PFSK-1 (cell line): ENCODE measurements at regions not wholly inside any gene's neighbourhood (a gene's known extent, or its start where the extent isn't known, plus 50 kb on each side); places are given as distances from the start of the nearest gene placed in this dataset.

Source experiments
- FOXP2 ChIP-seq: optimal IDR thresholded peaks from 2 replicates; pipeline ENCODE3; 2011; ENCODE audit warnings: borderline replicate concordance, control low read depth, inconsistent platforms; ENCODE audit not compliant: insufficient read depth; ENCODE audit errors: extremely low read length, extremely low read depth
- POLR2AphosphoS5 ChIP-seq: IDR thresholded peaks from 2 replicates; pipeline ENCODE4 v1.6.1; 2012; ENCODE audit warnings: low read depth, mild to moderate bottlenecking, control low read depth, low read length, moderate library complexity
- REST ChIP-seq, 2 experiments: IDR thresholded peaks; 2 replicates each; pipeline versions ENCODE4 v1.6.1 to v1.8.0; 2011 to 2012; ENCODE audit warnings: low read depth in 2 of 2, low read length in 2 of 2, control low read depth in 1 of 2, inconsistent platforms in 1 of 2, mild to moderate bottlenecking in 1 of 2, moderate library complexity in 1 of 2; ENCODE audit not compliant: insufficient read depth in 1 of 2
- SIN3A ChIP-seq: IDR thresholded peaks from 2 replicates; pipeline ENCODE4 v1.6.1; 2012; ENCODE audit warnings: mild to moderate bottlenecking, low read length, moderate library complexity, borderline replicate concordance; ENCODE audit not compliant: insufficient read depth
- TAF1 ChIP-seq: IDR thresholded peaks from 2 replicates; pipeline ENCODE4 v1.6.1; 2012; ENCODE audit warnings: low read length, control low read depth, borderline replicate concordance; ENCODE audit not compliant: insufficient read depth

- TF ChIP-seq SIN3A (no peak), REST (IDR thresholded peaks at IDR 0.05; ENCODE audit: insufficient read depth in 1 of 2, low read depth in 2 of 2, low read length in 2 of 2) (no peak), FOXP2 (no peak), TAF1 (no peak), POLR2AphosphoS5 (no peak)
Observed at GRCh38 chr5:118531276-118531675, 457.1 kb downstream of the DTWD2 start.

- no peak for TF ChIP-seq POLR2AphosphoS5
- no peak for TF ChIP-seq FOXP2
- no peak for TF ChIP-seq SIN3A
- TF ChIP-seq REST (IDR thresholded peaks at IDR 0.05; ENCODE audit: insufficient read depth in 1 of 2, low read depth in 2 of 2, low read length in 2 of 2) = no peak
- no peak for TF ChIP-seq TAF1
Observed at GRCh38 chr5:118529361-118530144, 458.8 kb downstream of the DTWD2 start.

DNA sequence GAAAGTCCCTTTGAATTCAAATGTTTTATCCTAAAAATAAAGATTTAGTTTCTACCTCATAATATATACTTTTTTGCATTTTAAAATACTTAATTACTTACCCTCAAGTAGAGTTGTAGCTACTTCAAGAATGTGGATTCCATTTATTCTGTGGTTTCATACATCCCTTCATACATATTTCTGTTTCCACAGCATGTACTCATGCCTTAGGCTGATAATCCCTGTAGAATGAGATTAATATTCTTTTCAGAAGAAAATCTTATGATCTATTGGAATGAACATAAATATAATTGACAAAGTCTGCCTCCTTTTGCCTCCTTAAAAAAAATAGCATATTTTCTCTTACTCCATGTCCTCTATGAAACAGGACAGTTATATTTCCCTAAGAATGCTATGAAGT lies 465.7 kb downstream of the DTWD2 start:
- TF ChIP-seq POLR2AphosphoS5 (no peak), SIN3A (no peak), FOXP2 (no peak), TAF1 (no peak), REST (IDR thresholded peaks at IDR 0.05; ENCODE audit: insufficient read depth in 1 of 2, low read depth in 2 of 2, low read length in 2 of 2) (no peak)

DNA sequence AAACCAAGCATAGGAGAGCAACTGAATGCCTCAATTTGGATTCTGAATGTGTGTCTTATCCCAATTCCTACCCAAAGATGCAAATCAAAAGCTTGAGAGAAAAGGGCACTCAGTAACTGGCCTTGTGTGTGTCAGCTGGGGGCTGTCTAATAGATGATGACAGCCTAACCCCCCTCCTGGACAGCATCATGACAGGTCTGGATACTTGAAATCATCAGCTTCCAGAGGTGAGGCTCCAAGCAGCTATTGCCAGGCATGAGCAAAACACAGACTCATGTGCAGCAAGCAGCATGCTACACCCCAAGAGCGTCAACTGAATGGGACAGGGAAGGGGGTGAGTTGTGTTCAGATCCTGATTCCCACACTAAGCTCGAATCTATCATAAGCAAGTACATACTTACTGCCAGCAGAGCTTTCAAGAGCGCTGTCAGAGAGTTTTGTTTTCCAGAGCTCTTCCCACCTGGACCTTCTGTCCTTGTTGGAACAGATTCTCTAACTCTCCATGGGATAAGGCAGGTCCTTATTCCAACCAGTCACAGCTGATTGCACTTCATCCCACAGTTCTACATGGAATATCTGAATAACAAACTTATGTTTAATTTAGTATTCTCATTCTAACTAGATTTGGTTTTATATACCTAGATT lies 467.5 kb downstream of the DTWD2 start:
- TF ChIP-seq FOXP2 (no peak), SIN3A (no peak), REST (IDR thresholded peaks at IDR 0.05; ENCODE audit: insufficient read depth in 1 of 2, low read depth in 2 of 2, low read length in 2 of 2) (no peak), POLR2AphosphoS5 (no peak), TAF1 (no peak)

DNA sequence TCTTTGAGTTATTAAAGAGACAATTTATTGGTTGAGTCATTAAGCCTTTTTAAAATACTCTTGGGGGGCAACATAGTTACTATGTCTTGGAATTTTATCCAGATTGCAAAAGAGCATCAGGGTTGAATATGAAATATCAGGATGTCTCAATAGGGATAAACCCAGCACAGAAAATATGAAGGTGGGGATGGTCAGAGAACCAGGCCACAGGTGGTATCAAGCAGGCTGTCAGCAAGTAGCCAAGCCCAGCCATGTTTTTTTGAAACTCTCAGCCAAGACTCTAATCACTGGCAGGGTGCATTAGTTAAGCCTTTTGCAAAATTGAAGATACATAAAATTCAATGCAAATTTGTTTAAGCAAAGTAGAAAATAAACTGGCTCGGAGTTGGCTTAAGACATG lies 468.9 kb downstream of the DTWD2 start:
- TF ChIP-seq POLR2AphosphoS5 = no peak
- TF ChIP-seq REST (IDR thresholded peaks at IDR 0.05; ENCODE audit: insufficient read depth in 1 of 2, low read depth in 2 of 2, low read length in 2 of 2) = no peak
- no peak for TF ChIP-seq FOXP2
- no peak for TF ChIP-seq TAF1
- TF ChIP-seq SIN3A = no peak
